ENCODE measurements at regions not wholly inside any gene's neighbourhood (a gene's known extent, or its start where the extent isn't known, plus 50 kb on each side); places are given as distances from the start of the nearest gene placed in this dataset.

DNA sequence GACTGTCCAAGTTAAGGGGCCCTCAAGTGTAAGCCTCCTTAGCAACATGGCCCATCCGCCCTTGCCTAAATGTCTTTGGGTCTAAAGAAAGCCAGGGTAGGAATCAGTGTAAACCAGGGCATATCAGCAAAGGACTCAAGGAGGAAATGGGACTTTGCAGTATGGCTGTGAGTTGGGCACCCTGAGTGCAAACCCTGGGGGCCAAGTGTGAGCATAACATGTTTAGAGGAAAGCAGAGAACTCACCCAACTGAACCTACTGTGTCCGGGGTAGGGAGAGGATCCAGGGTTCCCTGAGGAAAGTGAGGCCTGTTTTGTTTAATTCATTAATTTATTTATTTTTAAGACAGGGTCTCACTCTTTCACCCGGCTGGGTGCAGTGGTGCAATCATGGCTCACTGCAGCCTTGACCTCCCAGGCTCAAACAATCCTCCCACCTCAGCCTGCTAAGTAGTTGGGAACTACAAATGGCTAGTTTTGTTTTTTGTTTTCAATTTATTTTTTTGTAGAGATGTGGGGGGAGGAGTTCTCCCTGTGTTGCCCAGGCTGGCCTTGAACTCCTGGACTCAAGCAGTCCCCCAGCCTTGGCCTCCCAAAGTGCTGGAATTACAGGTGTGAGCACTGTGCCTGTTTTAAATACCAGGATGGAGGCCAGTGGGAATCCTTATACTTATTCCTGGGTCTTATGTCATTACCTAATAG lies 51.0 kb upstream of the ACTR3 start:
- no peak overlapping the region for H3K4me3 ChIP-seq
- no peaks in the 10 kb centered on the region for H3K9me3 ChIP-seq (replicated peaks)
- H3K4me1 ChIP-seq (replicated peaks), result no peaks in the 10 kb centered on the region
- H3K27me3 ChIP-seq (replicated peaks), result no peaks in the 10 kb centered on the region; the same call in 1 of the 2 replicates
- DNase-seq (ENCODE audit: low read depth in 1 of 2, low spot score in 2 of 2), result no peak
- H3K27ac ChIP-seq, result no peak overlapping the region
- no peaks in the 10 kb centered on the region for H3K36me3 ChIP-seq

DNA sequence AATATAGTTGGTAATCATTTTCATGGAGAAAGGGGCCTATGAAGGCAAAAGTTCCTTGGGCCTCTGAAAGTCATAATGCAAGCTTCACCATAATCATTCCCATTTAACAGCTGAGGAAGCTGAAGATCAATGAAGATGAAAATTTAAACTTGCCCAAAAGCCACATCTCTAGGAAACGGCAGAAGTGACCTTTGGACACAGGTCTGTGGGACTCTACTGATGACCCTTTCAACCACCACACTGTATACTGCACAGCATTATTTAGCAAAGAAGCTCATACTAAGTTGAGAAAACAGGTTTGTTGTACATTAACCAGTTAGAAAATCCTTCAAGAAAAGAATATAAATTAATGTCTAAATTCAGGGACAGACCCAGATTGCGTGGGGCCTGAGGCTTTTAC lies 51.6 kb upstream of the ACTR3 start:
- Histone ChIP-seq H3K27ac (no peak overlapping the region), H3K36me3 (no peaks in the 10 kb centered on the region), H3K4me3 (no peak overlapping the region), H3K27me3 (replicated peaks) (no peaks in the 10 kb centered on the region; the same call in 1 of the 2 replicates), H3K9me3 (replicated peaks) (no peaks in the 10 kb centered on the region), H3K4me1 (replicated peaks) (no peaks in the 10 kb centered on the region)
- no peak for DNase-seq (ENCODE audit: low read depth in 1 of 2, low spot score in 2 of 2)

- peaks cover 8% of the 10 kb centered on the region for H3K4me1 ChIP-seq (replicated peaks)
- DNase-seq (ENCODE audit: low read depth in 1 of 2, low spot score in 2 of 2), result no peak
- H3K27me3 ChIP-seq (replicated peaks), result no peaks in the 10 kb centered on the region
- H3K4me3 ChIP-seq, result no peak overlapping the region
- 0 out of 2 replicates have a peak, but pooled peaks cover 2% of the 10 kb centered on the region for H3K9me3 ChIP-seq (replicated peaks)
- H3K36me3 ChIP-seq, result no peaks in the 10 kb centered on the region
- no peak overlapping the region for H3K27ac ChIP-seq
Observed at GRCh38 chr2:113834051-113834730, 55.7 kb upstream of the ACTR3 start.

GRCh38 chr2:113832795-113833290 lies 57.0 kb upstream of the ACTR3 start:
- no peak for DNase-seq (ENCODE audit: low read depth in 1 of 2, low spot score in 2 of 2)
- H3K27me3 ChIP-seq (replicated peaks), result no peaks in the 10 kb centered on the region
- H3K27ac ChIP-seq, result no peak overlapping the region
- peaks cover 8% of the 10 kb centered on the region for H3K4me1 ChIP-seq (replicated peaks)
- H3K36me3 ChIP-seq, result no peaks in the 10 kb centered on the region
- no peak overlapping the region for H3K4me3 ChIP-seq
- H3K9me3 ChIP-seq (replicated peaks), result 0 out of 2 replicates have a peak, but pooled peaks cover 2% of the 10 kb centered on the region

GRCh38 chr2:113831161-113831560 lies 58.7 kb upstream of the ACTR3 start:
- H3K4me3 ChIP-seq, result no peak overlapping the region
- no peaks in the 10 kb centered on the region for H3K36me3 ChIP-seq
- H3K4me1 ChIP-seq (replicated peaks), result peaks cover 8% of the 10 kb centered on the region
- H3K27ac ChIP-seq, result peak overlapping the region; percentile 39; the same call in 1 of the 2 replicates
- 0 out of 2 replicates have a peak, but pooled peaks cover 2% of the 10 kb centered on the region for H3K9me3 ChIP-seq (replicated peaks)
- peak in 1 of 2 experiments; percentile 40 for DNase-seq (ENCODE audit: low read depth in 1 of 2, low spot score in 2 of 2)
- H3K27me3 ChIP-seq (replicated peaks), result no peaks in the 10 kb centered on the region

DNA sequence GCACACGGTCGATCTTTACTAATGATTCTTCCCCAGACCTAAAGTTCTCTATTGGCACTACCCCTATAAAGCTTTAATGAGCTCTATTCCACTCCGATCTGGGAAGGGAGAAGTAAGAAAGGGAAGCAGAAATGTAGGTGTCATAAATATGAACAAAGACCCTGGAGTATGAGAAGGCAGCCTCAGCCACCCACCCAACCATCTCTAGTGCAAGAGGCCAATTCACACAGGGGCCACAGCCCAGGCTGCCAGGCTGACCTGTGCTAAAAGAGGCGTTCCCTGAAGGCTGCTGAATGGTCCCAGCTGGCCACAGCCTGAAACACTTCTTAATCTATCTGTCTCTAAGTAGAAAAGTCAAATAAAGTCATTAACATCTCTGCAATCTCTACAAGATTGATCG lies 60.1 kb upstream of the ACTR3 start:
- Histone ChIP-seq H3K27me3 (replicated peaks) (no peaks in the 10 kb centered on the region), H3K27ac (no peak overlapping the region), H3K9me3 (replicated peaks) (0 out of 2 replicates have a peak, but pooled peaks cover 2% of the 10 kb centered on the region), H3K4me1 (replicated peaks) (peaks cover 8% of the 10 kb centered on the region), H3K4me3 (no peak overlapping the region), H3K36me3 (no peaks in the 10 kb centered on the region)
- no peak for DNase-seq (ENCODE audit: low read depth in 1 of 2, low spot score in 2 of 2)

GRCh38 chr2:113829270-113829669 lies 60.6 kb upstream of the ACTR3 start:
- no peak overlapping the region for H3K4me3 ChIP-seq
- no peaks in the 10 kb centered on the region for H3K36me3 ChIP-seq
- no peaks in the 10 kb centered on the region for H3K27me3 ChIP-seq (replicated peaks)
- H3K27ac ChIP-seq, result no peak overlapping the region
- no peak for DNase-seq (ENCODE audit: low read depth in 1 of 2, low spot score in 2 of 2)
- H3K9me3 ChIP-seq (replicated peaks), result 0 out of 2 replicates have a peak, but pooled peaks cover 2% of the 10 kb centered on the region
- peaks cover 8% of the 10 kb centered on the region for H3K4me1 ChIP-seq (replicated peaks)

DNA sequence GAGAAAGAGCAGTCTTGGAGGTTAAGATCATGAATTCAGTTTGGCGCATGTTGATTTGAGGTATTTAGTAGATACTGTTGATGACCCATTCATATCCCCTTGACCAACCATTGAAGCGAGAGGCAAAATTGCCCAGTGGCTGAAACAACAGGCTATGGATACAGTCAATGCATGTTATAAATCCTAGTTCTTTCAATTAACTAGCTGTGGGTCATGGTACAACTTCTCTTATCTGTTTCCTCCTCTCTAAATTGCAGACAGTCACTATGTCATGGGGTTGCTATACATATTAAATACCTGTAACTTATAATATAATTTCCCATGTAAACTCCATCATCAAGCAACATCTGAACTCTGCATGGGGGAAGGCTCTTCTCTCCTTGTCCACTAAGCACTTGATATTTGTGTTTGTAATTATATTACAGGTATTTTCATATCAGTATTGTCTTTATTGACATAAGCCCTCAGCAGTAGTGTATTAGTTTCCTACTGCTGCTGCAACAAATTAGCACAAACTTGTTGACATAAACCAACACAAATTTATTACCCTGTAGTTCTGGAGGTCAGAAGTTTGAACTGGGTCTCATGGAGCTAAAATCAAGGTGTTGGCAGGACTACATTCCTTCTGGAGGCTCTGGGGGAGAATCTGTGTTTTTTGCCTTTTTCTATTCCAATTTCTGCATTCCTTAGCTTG lies 61.7 kb upstream of the ACTR3 start:
- Histone ChIP-seq H3K4me3 (no peak overlapping the region), H3K27ac (no peak overlapping the region), H3K27me3 (replicated peaks) (no peaks in the 10 kb centered on the region), H3K9me3 (replicated peaks) (0 out of 2 replicates have a peak, but pooled peaks cover 2% of the 10 kb centered on the region), H3K36me3 (no peaks in the 10 kb centered on the region), H3K4me1 (replicated peaks) (peaks cover 8% of the 10 kb centered on the region)
- no peak for DNase-seq (ENCODE audit: low read depth in 1 of 2, low spot score in 2 of 2)

DNA sequence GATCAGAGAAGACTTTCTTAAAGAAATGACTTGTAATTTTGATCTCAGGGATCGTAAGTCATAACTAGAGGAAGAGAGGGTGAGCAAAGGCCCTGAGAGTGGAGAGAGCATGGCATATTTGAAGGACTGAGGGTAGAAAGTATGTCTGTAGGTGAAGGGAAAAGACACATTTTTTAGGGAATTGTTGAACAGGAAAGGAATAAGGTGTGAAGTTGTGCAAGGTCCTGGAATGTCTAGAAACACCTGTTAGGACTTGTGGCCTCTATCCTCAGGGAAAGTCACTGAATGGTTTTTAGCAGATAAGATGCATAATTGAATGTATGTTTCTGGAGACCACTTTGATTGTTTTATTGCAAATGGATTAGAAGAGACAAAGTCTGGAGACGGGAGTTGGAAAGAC lies 62.5 kb upstream of the ACTR3 start:
- DNase-seq (ENCODE audit: low read depth in 1 of 2, low spot score in 2 of 2), result no peak
- H3K27ac ChIP-seq, result no peak overlapping the region
- no peaks in the 10 kb centered on the region for H3K27me3 ChIP-seq (replicated peaks)
- no peak overlapping the region for H3K4me3 ChIP-seq
- H3K9me3 ChIP-seq (replicated peaks), result 0 out of 2 replicates have a peak, but pooled peaks cover 2% of the 10 kb centered on the region
- no peaks in the 10 kb centered on the region for H3K36me3 ChIP-seq
- peaks cover 8% of the 10 kb centered on the region for H3K4me1 ChIP-seq (replicated peaks)

GRCh38 chr2:113826346-113827285 lies 63.3 kb upstream of the ACTR3 start:
- Histone ChIP-seq H3K4me3 (no peak overlapping the region), H3K36me3 (no peaks in the 10 kb centered on the region), H3K9me3 (replicated peaks) (0 out of 2 replicates have a peak, but pooled peaks cover 2% of the 10 kb centered on the region), H3K27me3 (replicated peaks) (no peaks in the 10 kb centered on the region), H3K4me1 (replicated peaks) (peaks cover 8% of the 10 kb centered on the region), H3K27ac (no peak overlapping the region)
- no peak for DNase-seq (ENCODE audit: low read depth in 1 of 2, low spot score in 2 of 2)

DNA sequence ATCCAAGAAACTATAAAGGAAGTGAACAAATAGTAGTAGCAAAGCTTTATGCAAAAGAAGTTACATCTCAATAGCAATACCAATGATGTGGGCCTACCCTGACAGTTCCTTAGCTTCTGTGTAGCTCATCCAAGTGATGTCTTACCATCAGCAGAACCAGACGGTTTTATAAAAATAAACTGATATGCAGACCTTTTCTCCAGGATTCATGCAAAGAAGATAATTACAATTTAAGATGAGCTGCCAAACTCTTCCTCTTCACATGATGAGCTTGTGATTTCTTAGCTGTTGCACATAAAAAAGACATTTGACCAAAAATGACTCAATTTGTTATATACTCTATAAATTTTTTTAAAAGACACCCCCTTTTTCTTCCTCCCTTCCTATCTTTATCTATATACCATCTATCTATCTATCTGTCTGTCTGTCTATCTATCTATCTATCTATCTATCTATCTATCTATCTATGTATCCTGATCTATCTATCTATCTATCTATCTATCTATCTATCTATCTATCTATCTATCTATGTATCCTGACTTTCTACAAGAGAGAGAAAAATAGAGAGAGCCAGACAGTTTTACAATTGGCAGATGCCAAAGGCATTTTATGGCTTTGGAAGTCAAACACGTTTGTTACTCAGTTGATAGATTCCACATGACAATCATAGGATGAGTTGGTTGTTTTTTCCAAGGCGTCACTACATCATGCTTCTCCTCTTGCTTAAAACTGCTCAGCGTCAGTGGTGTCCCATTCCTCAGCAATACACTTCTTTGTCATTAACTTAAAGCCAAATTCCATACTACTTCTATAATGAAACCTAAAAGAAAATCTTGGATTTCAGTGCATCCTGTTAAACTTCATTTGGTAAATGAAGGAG lies 65.9 kb upstream of the ACTR3 start:
- no peaks in the 10 kb centered on the region for H3K36me3 ChIP-seq
- H3K9me3 ChIP-seq (replicated peaks), result no peaks in the 10 kb centered on the region
- peaks cover 8% of the 10 kb centered on the region for H3K4me1 ChIP-seq (replicated peaks)
- no peak overlapping the region for H3K4me3 ChIP-seq
- H3K27ac ChIP-seq, result no peak overlapping the region
- no peak for DNase-seq (ENCODE audit: low read depth in 1 of 2, low spot score in 2 of 2)
- H3K27me3 ChIP-seq (replicated peaks), result no peaks in the 10 kb centered on the region

DNA sequence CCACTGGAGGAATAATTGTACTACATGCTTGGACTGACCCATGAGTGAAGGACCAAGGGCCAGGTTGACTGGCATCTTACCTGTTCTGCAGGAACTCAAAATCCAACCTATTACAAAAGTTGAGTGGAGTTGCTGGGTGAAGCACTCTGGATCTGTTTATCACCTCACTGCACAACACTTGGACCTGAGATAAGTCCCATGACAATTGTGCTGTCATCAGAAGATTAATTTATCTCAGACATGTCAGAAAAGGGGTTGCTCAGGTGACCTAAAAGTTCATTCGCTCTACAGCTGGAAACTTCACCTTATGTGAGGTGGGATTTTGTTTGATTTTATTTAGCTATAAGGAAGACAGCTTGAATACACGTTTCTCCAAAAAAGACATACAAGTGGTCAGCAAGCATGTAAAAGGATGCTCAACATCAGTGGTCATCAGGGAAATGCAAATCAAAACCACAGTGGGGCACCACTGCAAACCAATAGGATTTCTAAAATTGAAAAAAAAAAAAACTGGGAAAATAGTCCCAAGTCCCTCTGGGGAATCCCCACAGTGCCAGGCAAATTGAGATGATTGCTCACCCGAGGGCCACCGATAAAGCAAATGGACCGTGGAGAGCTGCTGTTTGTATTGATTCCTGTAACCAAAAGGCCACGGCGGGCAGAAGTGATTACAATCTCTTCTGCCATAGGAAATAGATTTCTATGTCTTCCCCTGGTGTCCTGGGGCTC lies 65.8 kb upstream of the SLC35F5 start:
- Histone ChIP-seq H3K4me3 (no peak overlapping the region), H3K4me1 (replicated peaks) (peaks cover 16% of the 10 kb centered on the region), H3K36me3 (no peaks in the 10 kb centered on the region), H3K27me3 (replicated peaks) (no peaks in the 10 kb centered on the region), H3K9me3 (replicated peaks) (no peaks in the 10 kb centered on the region), H3K27ac (no peak overlapping the region)
- DNase-seq (ENCODE audit: low read depth in 1 of 2, low spot score in 2 of 2), result no peak
